Mesenchymal stem cell (in vitro differentiated cells and primary cell): ENCODE measurements at regions not wholly inside any gene's neighbourhood (a gene's known extent, or its start where the extent isn't known, plus 50 kb on each side); places are given as distances from the start of the nearest gene placed in this dataset.

ENCODE experiments used
- DNase-seq: peaks from one replicate; pipeline ENCODE4 v3.0.0-alpha.2; 2013
- H2AFZ ChIP-seq: one replicate; pipeline ENCODE4 v1.6.1; 2013; ENCODE audit warnings: low read depth, mild to moderate bottlenecking, control low read depth, inconsistent platforms, low read length, moderate library complexity
- H2AK5ac ChIP-seq: 2 replicates; pipeline ENCODE4 v1.6.1; 2013; ENCODE audit warnings: low read length, moderate library complexity, mild to moderate bottlenecking, inconsistent platforms; ENCODE audit not compliant: severe bottlenecking
- H2BK120ac ChIP-seq: one replicate; pipeline ENCODE4 v1.6.1; 2013; ENCODE audit warnings: low read depth, mild to moderate bottlenecking, inconsistent platforms, low read length, moderate library complexity
- H2BK12ac ChIP-seq, 2 experiments: one replicate each; pipeline ENCODE4 v1.6.1; 2013; ENCODE audit warnings: inconsistent platforms in 2 of 2, low read length in 2 of 2, mild to moderate bottlenecking in 2 of 2, moderate library complexity in 2 of 2, control low read depth in 1 of 2
- H2BK15ac ChIP-seq: one replicate; pipeline ENCODE4 v1.6.1; 2013; ENCODE audit warnings: mild to moderate bottlenecking, low read depth, inconsistent platforms; ENCODE audit not compliant: poor library complexity, severe bottlenecking
- H2BK5ac ChIP-seq: 2 replicates; pipeline ENCODE4 v1.6.1; 2013; ENCODE audit warnings: low read depth, mild to moderate bottlenecking, low read length, control low read depth, inconsistent platforms; ENCODE audit not compliant: poor library complexity, severe bottlenecking
- H3K14ac ChIP-seq, 2 experiments: one replicate each; pipeline ENCODE4 v1.6.1; 2013; ENCODE audit warnings: inconsistent platforms in 2 of 2, low read length in 2 of 2, control low read depth in 1 of 2, mild to moderate bottlenecking in 1 of 2, moderate library complexity in 1 of 2
- H3K18ac ChIP-seq, 2 experiments: one replicate each; pipeline ENCODE4 v1.6.1; 2013; ENCODE audit warnings: inconsistent platforms in 2 of 2, low read length in 2 of 2, control low read depth in 1 of 2, low read depth in 1 of 2, mild to moderate bottlenecking in 1 of 2
- H3K23ac ChIP-seq, 2 experiments: one replicate each; pipeline ENCODE4 v1.6.1; 2013; ENCODE audit warnings: inconsistent platforms in 2 of 2, low read length in 2 of 2, mild to moderate bottlenecking in 2 of 2, moderate library complexity in 2 of 2, control low read depth in 1 of 2
- H3K27ac ChIP-seq: 2 replicates; pipeline ENCODE4 v1.5.1; 2013; ENCODE audit warnings: mild to moderate bottlenecking, moderate library complexity, low read length, control low read depth, inconsistent platforms; ENCODE audit not compliant: poor library complexity, severe bottlenecking
- H3K27me3 ChIP-seq, 2 experiments: 2 replicates each; pipeline versions ENCODE4 v1.6.1 to v1.7.0; 2013; ENCODE audit warnings: low read length in 2 of 2, mild to moderate bottlenecking in 2 of 2, moderate library complexity in 2 of 2, control low read depth in 1 of 2, inconsistent platforms in 1 of 2; ENCODE audit not compliant: control insufficient read depth in 1 of 2, insufficient read depth in 1 of 2
- H3K36me3 ChIP-seq, 2 experiments: 2 replicates each; pipeline versions ENCODE4 v1.6.1 to v1.7.0; 2013; ENCODE audit warnings: low read length in 2 of 2, control low read depth in 1 of 2, inconsistent platforms in 1 of 2, low read depth in 1 of 2, mild to moderate bottlenecking in 1 of 2; ENCODE audit not compliant: insufficient read depth in 2 of 2, control insufficient read depth in 1 of 2
- H3K4ac ChIP-seq, 2 experiments: one replicate each; pipeline ENCODE4 v1.6.1; 2013; ENCODE audit warnings: inconsistent platforms in 2 of 2, low read length in 2 of 2, mild to moderate bottlenecking in 2 of 2, moderate library complexity in 2 of 2, control low read depth in 1 of 2, low read depth in 1 of 2
- H3K4me1 ChIP-seq: 2 replicates; pipeline ENCODE4 v1.6.1; 2013; ENCODE audit warnings: low read depth, low read length, control low read depth; ENCODE audit not compliant: control insufficient read depth, insufficient read depth
- H3K4me2 ChIP-seq: 2 replicates; pipeline ENCODE4 v1.6.1; 2013; ENCODE audit warnings: low read length, mild to moderate bottlenecking, inconsistent platforms; ENCODE audit not compliant: poor library complexity, severe bottlenecking
- H3K4me3 ChIP-seq, 2 experiments: 2 replicates each; pipeline versions ENCODE4 v1.5.1 to v1.7.0; 2013; ENCODE audit warnings: low read length in 2 of 2, mild to moderate bottlenecking in 2 of 2, control low read depth in 1 of 2, low read depth in 1 of 2; ENCODE audit not compliant: insufficient read depth in 1 of 2
- H3K79me1 ChIP-seq: replicated peaks from 2 replicates; pipeline ENCODE4 v1.6.1; 2013; ENCODE audit warnings: mild to moderate bottlenecking, control low read depth, low read length, inconsistent platforms; ENCODE audit not compliant: poor library complexity, severe bottlenecking
- H3K9ac ChIP-seq: 2 replicates; pipeline ENCODE4 v1.7.0; 2013; ENCODE audit warnings: mild to moderate bottlenecking, low read length, moderate library complexity
- H3K9me3 ChIP-seq: 2 replicates; pipeline ENCODE4 v1.7.0; 2013; ENCODE audit warnings: mild to moderate bottlenecking, low read length; ENCODE audit not compliant: control insufficient read depth
- H4K8ac ChIP-seq: one replicate; pipeline ENCODE4 v1.6.1; 2013; ENCODE audit warnings: inconsistent platforms, mild to moderate bottlenecking, low read length, moderate library complexity
- H4K91ac ChIP-seq: one replicate; pipeline ENCODE4 v1.6.1; 2013; ENCODE audit warnings: mild to moderate bottlenecking, low read length, inconsistent platforms
- WGBS: methylation state at CpG from one replicate; pipeline ENCODE4 v1.1.7; 2013; ENCODE audit warnings: mixed read lengths; 5-methylcytosine and 5-hydroxymethylcytosine counted together

GRCh38 chr2:56685205-56685604 lies 501.4 kb downstream of the CCDC85A start:
- 100% methylated on average over 4 of the region's 4 CpGs for WGBS

GRCh38 chr2:56687169-56687568 lies 503.4 kb downstream of the CCDC85A start:
- Histone ChIP-seq H2AK5ac (no peak overlapping the region), H3K14ac (no peak overlapping the region), H3K27me3 (no peaks in the 10 kb centered on the region), H3K4me1 (no peaks in the 10 kb centered on the region), H4K91ac (no peak overlapping the region), H2BK15ac (no peak overlapping the region), H3K9me3 (no peaks in the 10 kb centered on the region), H2AFZ (no peak overlapping the region), H3K4me3 (no peak overlapping the region), H3K23ac (no peak overlapping the region), H4K8ac (no peak overlapping the region), H3K18ac (no peak overlapping the region), H2BK120ac (no peak overlapping the region), H3K79me1 (no peaks in the 10 kb centered on the region), H2BK12ac (no peak overlapping the region), H3K27ac (no peak overlapping the region), H3K4me2 (no peak overlapping the region), H3K36me3 (no peaks in the 10 kb centered on the region), H3K9ac (no peak overlapping the region), H2BK5ac (no peak overlapping the region), H3K4ac (no peak overlapping the region)
- no peak for DNase-seq
- WGBS = 67% methylated on average over 1 of the region's 1 CpG

More at GRCh38 chr2:56685205-56685604, 501.4 kb downstream of the CCDC85A start:
- H3K4ac ChIP-seq = no peak overlapping the region
- H2AK5ac ChIP-seq = no peak overlapping the region
- H2BK5ac ChIP-seq = no peak overlapping the region
- H4K91ac ChIP-seq = peak overlapping the region; percentile 61
- no peak overlapping the region for H2BK12ac ChIP-seq
- no peak overlapping the region for H3K4me2 ChIP-seq
- no peak overlapping the region for H3K9ac ChIP-seq
- H3K23ac ChIP-seq = no peak overlapping the region
- H3K9me3 ChIP-seq = no peaks in the 10 kb centered on the region
- no peak overlapping the region for H3K14ac ChIP-seq
- no peak overlapping the region for H3K4me3 ChIP-seq
- H3K79me1 ChIP-seq = no peaks in the 10 kb centered on the region
- DNase-seq = no peak
- no peaks in the 10 kb centered on the region for H3K36me3 ChIP-seq
- no peak overlapping the region for H4K8ac ChIP-seq
- H2BK15ac ChIP-seq = no peak overlapping the region
- H2BK120ac ChIP-seq = no peak overlapping the region
- H3K18ac ChIP-seq = no peak overlapping the region
- H2AFZ ChIP-seq = no peak overlapping the region
- no peak overlapping the region for H3K27ac ChIP-seq
- H3K27me3 ChIP-seq = no peaks in the 10 kb centered on the region
- no peaks in the 10 kb centered on the region for H3K4me1 ChIP-seq

GRCh38 chr2:56688661-56689060 lies 504.9 kb downstream of the CCDC85A start:
- no peak overlapping the region for H2BK15ac ChIP-seq
- H4K91ac ChIP-seq = no peak overlapping the region
- H3K27me3 ChIP-seq = no peaks in the 10 kb centered on the region
- no peak overlapping the region for H3K23ac ChIP-seq
- H3K14ac ChIP-seq = no peak overlapping the region
- H3K4me1 ChIP-seq = no peaks in the 10 kb centered on the region
- no peak overlapping the region for H2AFZ ChIP-seq
- H3K36me3 ChIP-seq = no peaks in the 10 kb centered on the region
- no peak overlapping the region for H2AK5ac ChIP-seq
- no peaks in the 10 kb centered on the region for H3K79me1 ChIP-seq
- no peak overlapping the region for H2BK12ac ChIP-seq
- no peak overlapping the region for H3K9ac ChIP-seq
- DNase-seq = no peak
- no peak overlapping the region for H4K8ac ChIP-seq
- no peak overlapping the region for H3K4me2 ChIP-seq
- no peak overlapping the region for H2BK5ac ChIP-seq
- H3K4ac ChIP-seq = no peak overlapping the region
- H3K9me3 ChIP-seq = no peaks in the 10 kb centered on the region
- H3K27ac ChIP-seq = no peak overlapping the region
- WGBS = 77% methylated on average over 1 of the region's 1 CpG
- no peak overlapping the region for H3K18ac ChIP-seq
- H3K4me3 ChIP-seq = no peak overlapping the region
- H2BK120ac ChIP-seq = no peak overlapping the region

- peaks cover 15% of the 10 kb centered on the region for H3K9me3 ChIP-seq
- H3K14ac ChIP-seq = no peak overlapping the region
- no CpG with 5 or more reads among the region's 2 CpGs for WGBS
These were observed 509.7 kb downstream of the CCDC85A start for GRCh38 chr2:56693501-56693900.

More at GRCh38 chr2:56693501-56693900, 509.7 kb downstream of the CCDC85A start:
- no peak overlapping the region for H4K8ac ChIP-seq
- H3K4ac ChIP-seq = no peak overlapping the region
- no peak overlapping the region for H2BK120ac ChIP-seq
- no peak overlapping the region for H3K4me2 ChIP-seq
- H2BK15ac ChIP-seq = no peak overlapping the region
- H3K27ac ChIP-seq = no peak overlapping the region
- H3K36me3 ChIP-seq = no peaks in the 10 kb centered on the region
- DNase-seq = no peak
- no peak overlapping the region for H2BK12ac ChIP-seq
- no peak overlapping the region for H2AK5ac ChIP-seq
- no peaks in the 10 kb centered on the region for H3K79me1 ChIP-seq
- no peak overlapping the region for H3K9ac ChIP-seq
- H3K4me1 ChIP-seq = no peaks in the 10 kb centered on the region
- H3K23ac ChIP-seq = no peak overlapping the region
- H3K4me3 ChIP-seq = no peak overlapping the region
- H3K18ac ChIP-seq = no peak overlapping the region
- no peaks in the 10 kb centered on the region for H3K27me3 ChIP-seq
- H2AFZ ChIP-seq = no peak overlapping the region
- H2BK5ac ChIP-seq = no peak overlapping the region
- H4K91ac ChIP-seq = no peak overlapping the region
